ENCODE measurements at regions not wholly inside any gene's neighbourhood (a gene's known extent, or its start where the extent isn't known, plus 50 kb on each side); places are given as distances from the start of the nearest gene placed in this dataset.

GRCh38 chr1:5563861-5564577, 428.2 kb downstream of the NPHP4 start:
- DNase-seq (ENCODE audit: low read depth), result no peak
- no peak overlapping the region for H3K4me3 ChIP-seq (ENCODE audit: low read depth, low read length)
- TF ChIP-seq CTCF (IDR thresholded peaks at IDR 0.05; ENCODE audit: control insufficient read depth, extremely low read depth, insufficient read depth), result no peak

- no peak overlapping the region for H3K4me3 ChIP-seq (ENCODE audit: low read depth, low read length)
- TF ChIP-seq CTCF (IDR thresholded peaks at IDR 0.05; ENCODE audit: control insufficient read depth, extremely low read depth, insufficient read depth), result no peak
- DNase-seq (ENCODE audit: low read depth), result no peak
These were observed 429.5 kb downstream of the NPHP4 start for GRCh38 chr1:5562769-5563168.

DNA sequence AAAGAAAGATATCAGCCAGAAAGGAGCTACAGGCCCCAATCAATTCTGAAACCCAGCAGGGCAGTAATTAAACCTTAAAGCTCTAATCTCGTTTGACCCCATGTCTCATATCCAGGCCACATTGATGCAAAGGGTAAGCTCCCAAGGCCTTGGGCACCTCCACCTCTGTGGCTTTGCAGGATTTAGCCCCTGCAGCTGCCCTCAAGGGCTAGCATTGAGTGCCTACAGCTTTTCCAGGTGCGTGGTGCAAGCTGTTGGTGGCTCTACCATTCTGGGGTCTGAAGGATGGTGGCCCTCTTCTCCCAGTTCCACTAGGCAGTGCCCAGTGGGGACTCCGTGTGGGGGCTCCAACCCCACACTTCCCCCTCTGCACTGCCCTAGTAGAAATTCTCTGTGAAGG, 429.9 kb downstream of the NPHP4 start:
- H3K4me3 ChIP-seq (ENCODE audit: low read depth, low read length), result no peak overlapping the region
- no peak for DNase-seq (ENCODE audit: low read depth)
- TF ChIP-seq CTCF (IDR thresholded peaks at IDR 0.05; ENCODE audit: control insufficient read depth, extremely low read depth, insufficient read depth), result no peak

GRCh38 chr1:5559078-5559477, 433.1 kb downstream of the NPHP4 start:
- TF ChIP-seq CTCF (IDR thresholded peaks at IDR 0.05; ENCODE audit: control insufficient read depth, extremely low read depth, insufficient read depth), result no peak
- no peak for DNase-seq (ENCODE audit: low read depth)
- H3K4me3 ChIP-seq (ENCODE audit: low read depth, low read length), result no peak overlapping the region

DNA sequence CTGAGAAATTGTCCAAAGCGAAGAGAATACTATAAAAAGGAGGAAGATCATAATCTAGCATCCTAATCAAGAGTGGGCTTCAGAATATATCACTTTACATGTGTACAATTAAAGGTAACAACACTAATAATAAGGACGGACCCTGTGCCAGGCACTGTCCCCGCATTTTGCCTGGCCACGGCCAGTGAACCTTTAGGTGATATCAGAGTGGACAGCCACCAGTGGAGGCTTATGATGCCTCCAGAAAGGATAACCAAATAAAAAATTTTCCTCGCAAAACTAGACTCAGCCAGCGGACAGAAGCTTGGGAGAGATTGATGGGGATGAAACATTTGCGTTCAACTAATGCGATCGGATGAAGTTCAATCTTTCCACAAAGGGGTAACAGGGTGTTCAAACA, 436.4 kb downstream of the NPHP4 start:
- no peak for TF ChIP-seq CTCF (IDR thresholded peaks at IDR 0.05; ENCODE audit: control insufficient read depth, extremely low read depth, insufficient read depth)
- no peak overlapping the region for H3K4me3 ChIP-seq (ENCODE audit: low read depth, low read length)
- no peak for DNase-seq (ENCODE audit: low read depth)

GRCh38 chr1:5554784-5555183, 437.4 kb downstream of the NPHP4 start:
- no peak overlapping the region for H3K4me3 ChIP-seq (ENCODE audit: low read depth, low read length)
- no peak for DNase-seq (ENCODE audit: low read depth)
- no peak for TF ChIP-seq CTCF (IDR thresholded peaks at IDR 0.05; ENCODE audit: control insufficient read depth, extremely low read depth, insufficient read depth)

DNA sequence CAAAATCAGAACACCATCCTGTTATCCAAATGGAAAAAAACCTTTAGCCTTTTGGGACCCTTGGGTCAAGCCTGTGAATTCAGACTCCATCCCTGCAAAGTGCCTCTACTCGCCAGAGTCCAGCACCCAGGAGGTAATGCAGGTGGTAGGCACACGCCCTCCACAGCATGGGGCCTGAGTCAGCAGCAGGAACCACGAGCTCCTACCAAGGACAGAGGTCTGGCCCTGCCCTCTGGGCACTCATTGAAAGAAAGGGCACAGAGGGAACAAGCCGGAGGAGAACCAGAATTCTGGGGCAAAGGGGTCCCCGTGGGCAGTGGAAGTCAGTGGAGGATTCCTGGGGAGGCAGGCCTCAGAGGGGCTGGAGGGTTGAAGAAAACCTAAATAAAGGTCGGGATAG, 438.1 kb downstream of the NPHP4 start:
- TF ChIP-seq CTCF (IDR thresholded peaks at IDR 0.05; ENCODE audit: control insufficient read depth, extremely low read depth, insufficient read depth), result no peak
- no peak overlapping the region for H3K4me3 ChIP-seq (ENCODE audit: low read depth, low read length)
- DNase-seq (ENCODE audit: low read depth), result no peak
